Osteocyte (in vitro differentiated cells): ENCODE measurements at regions not wholly inside any gene's neighbourhood (a gene's known extent, or its start where the extent isn't known, plus 50 kb on each side); places are given as distances from the start of the nearest gene placed in this dataset.

Experiments used
- DNase-seq: peaks from one replicate; pipeline ENCODE4 v3.0.0; 2021; ENCODE audit warnings: mixed read lengths; ENCODE audit not compliant: unreplicated experiment; ENCODE audit errors: extremely low spot score
- H3K27ac Mint-ChIP-seq: one replicate; pipeline ENCODE4 v1.8.0; 2021; ENCODE audit warnings: mild to moderate bottlenecking, mixed read lengths; ENCODE audit not compliant: unreplicated experiment
- H3K27me3 Mint-ChIP-seq: one replicate; pipeline ENCODE4 v1.8.0; 2021; ENCODE audit warnings: mixed read lengths; ENCODE audit not compliant: unreplicated experiment
- H3K36me3 Mint-ChIP-seq: one replicate; pipeline ENCODE4 v1.8.0; 2021; ENCODE audit warnings: mixed read lengths; ENCODE audit not compliant: unreplicated experiment
- H3K4me1 Mint-ChIP-seq: one replicate; pipeline ENCODE4 v1.8.0; 2021; ENCODE audit warnings: mixed read lengths; ENCODE audit not compliant: unreplicated experiment
- H3K4me3 Mint-ChIP-seq: one replicate; pipeline ENCODE4 v1.8.0; 2021; ENCODE audit warnings: mild to moderate bottlenecking, moderate library complexity, mixed read lengths; ENCODE audit not compliant: unreplicated experiment
- H3K9me3 Mint-ChIP-seq: one replicate; pipeline ENCODE4 v1.8.0; 2021; ENCODE audit warnings: mixed read lengths; ENCODE audit not compliant: unreplicated experiment
- CTCF ChIP-seq: fragments of 200-600 bp; sonication (generic); IDR thresholded peaks from 2 replicates; pipeline ENCODE4 v1.5.0; 2021; ENCODE audit warnings: antibody characterized with exemption, mild to moderate bottlenecking, moderate library complexity

GRCh38 chr7:131173145-131173890 lies 154.4 kb upstream of the MKLN1 start:
- TF ChIP-seq CTCF: no peak
- Mint-ChIP-seq H3K36me3 (no peaks in the 10 kb centered on the region), H3K9me3 (no peaks in the 10 kb centered on the region), H3K4me3 (no peak overlapping the region), H3K27ac (no peak overlapping the region), H3K4me1 (peaks cover 10% of the 10 kb centered on the region), H3K27me3 (no peaks in the 10 kb centered on the region)
- no peak for DNase-seq

GRCh38 chr7:131174391-131174790 lies 153.3 kb upstream of the MKLN1 start:
- Mint-ChIP-seq H3K4me3 (no peak overlapping the region), H3K27me3 (no peaks in the 10 kb centered on the region), H3K36me3 (no peaks in the 10 kb centered on the region), H3K27ac (no peak overlapping the region), H3K9me3 (no peaks in the 10 kb centered on the region), H3K4me1 (peaks cover 10% of the 10 kb centered on the region)
- no peak for DNase-seq
- no peak for TF ChIP-seq CTCF

GRCh38 chr7:131174855-131175254 lies 152.8 kb upstream of the MKLN1 start:
- Mint-ChIP-seq H3K4me3 (no peak overlapping the region), H3K27ac (no peak overlapping the region), H3K9me3 (no peaks in the 10 kb centered on the region), H3K27me3 (no peaks in the 10 kb centered on the region), H3K4me1 (peaks cover 10% of the 10 kb centered on the region), H3K36me3 (no peaks in the 10 kb centered on the region)
- no peak for TF ChIP-seq CTCF
- DNase-seq: no peak

GRCh38 chr7:131182446-131183058 lies 145.1 kb upstream of the MKLN1 start:
- H3K27me3 Mint-ChIP-seq: no peaks in the 10 kb centered on the region
- no peak for DNase-seq
- peaks cover 11% of the 10 kb centered on the region for H3K4me1 Mint-ChIP-seq
- H3K27ac Mint-ChIP-seq: no peak overlapping the region
- no peak for TF ChIP-seq CTCF
- H3K4me3 Mint-ChIP-seq: no peak overlapping the region
- no peaks in the 10 kb centered on the region for H3K9me3 Mint-ChIP-seq
- peaks cover 2% of the 10 kb centered on the region for H3K36me3 Mint-ChIP-seq

GRCh38 chr7:131183072-131183471 lies 144.6 kb upstream of the MKLN1 start:
- no peak overlapping the region for H3K27ac Mint-ChIP-seq
- TF ChIP-seq CTCF: no peak
- no peaks in the 10 kb centered on the region for H3K27me3 Mint-ChIP-seq
- H3K4me1 Mint-ChIP-seq: peaks cover 14% of the 10 kb centered on the region
- no peak for DNase-seq
- peaks cover under 1% of the 10 kb centered on the region for H3K9me3 Mint-ChIP-seq
- peaks cover 2% of the 10 kb centered on the region for H3K36me3 Mint-ChIP-seq
- H3K4me3 Mint-ChIP-seq: no peak overlapping the region
